SU-DHL-6 (cell line): ENCODE measurements at regions not wholly inside any gene's neighbourhood (a gene's known extent, or its start where the extent isn't known, plus 50 kb on each side); places are given as distances from the start of the nearest gene placed in this dataset.

Experiments used
- H2AFZ ChIP-seq: fragments of 200-600 bp; sonication (generic); 2 replicates; pipeline ENCODE4 v1.6.1; 2014; ENCODE audit warnings: low read depth, mild to moderate bottlenecking, moderate library complexity, mixed read lengths, antibody characterized with exemption, low read length; ENCODE audit not compliant: severe bottlenecking
- H3F3A ChIP-seq: fragments of 200-600 bp; shearing (Covaris generic); 2 replicates; pipeline ENCODE4 v1.6.0; 2016; ENCODE audit warnings: antibody characterized with exemption, mild to moderate bottlenecking; ENCODE audit not compliant: insufficient read depth
- H3K27ac ChIP-seq: fragments of 200-600 bp; sonication (generic); 2 replicates; pipeline ENCODE4 v1.5.1; 2016; ENCODE audit warnings: low read depth, mild to moderate bottlenecking, low read length, moderate library complexity, mixed read lengths
- H3K27me3 ChIP-seq: fragments of 200-600 bp; sonication (generic), shearing (Covaris generic); 2 replicates; pipeline ENCODE4 v1.6.0; 2014; ENCODE audit warnings: mild to moderate bottlenecking, low read length
- H3K36me3 ChIP-seq: fragments of 200-600 bp; sonication (generic); 2 replicates; pipeline ENCODE4 v1.6.1; 2014; ENCODE audit warnings: mild to moderate bottlenecking, low read length, mixed read lengths
- H3K4me2 ChIP-seq: fragments of 300-600, 200-600 bp; shearing (Covaris generic), sonication (generic); 2 replicates; pipeline ENCODE4 v1.6.0; 2014; ENCODE audit warnings: low read length, low read depth, mild to moderate bottlenecking; ENCODE audit not compliant: poor library complexity, severe bottlenecking
- H3K4me3 ChIP-seq: fragments of 200-600 bp; sonication (generic); 2 replicates; pipeline ENCODE4 v1.5.1; 2014; ENCODE audit warnings: antibody characterized with exemption, low read length, mild to moderate bottlenecking, mixed read lengths; ENCODE audit not compliant: insufficient read depth, poor library complexity, severe bottlenecking
- H3K79me2 ChIP-seq: fragments of 200-600 bp; sonication (generic); 2 replicates; pipeline ENCODE4 v1.6.1; 2014; ENCODE audit warnings: mild to moderate bottlenecking, low read length, moderate library complexity; ENCODE audit not compliant: insufficient read depth
- H3K9ac ChIP-seq: fragments of 200-600 bp; sonication (generic); 2 replicates; pipeline ENCODE4 v1.7.0; 2014; ENCODE audit warnings: mild to moderate bottlenecking, low read length
- H3K9me2 ChIP-seq: fragments of 200-600 bp; sonication (generic); replicated peaks from 2 replicates; pipeline ENCODE4 v1.6.1; 2014; ENCODE audit warnings: low read length; ENCODE audit not compliant: insufficient read depth
- H3K9me3 ChIP-seq: fragments of 200-600 bp; sonication (generic); 2 replicates; pipeline ENCODE4 v1.6.1; 2014; ENCODE audit warnings: low read length, mixed read lengths; ENCODE audit not compliant: insufficient read depth
- H4K20me1 ChIP-seq: fragments of 200-600 bp; sonication (generic); 2 replicates; pipeline ENCODE4 v1.6.1; 2014; ENCODE audit warnings: low read depth, mild to moderate bottlenecking, antibody characterized with exemption, low read length, moderate library complexity, mixed read lengths
- CTCF ChIP-seq: fragments of 200-600 bp; sonication (generic); IDR thresholded peaks from one replicate; pipeline ENCODE4 v1.5.1; 2017; ENCODE audit warnings: antibody characterized with exemption, mild to moderate bottlenecking, low read length, moderate library complexity; ENCODE audit not compliant: insufficient read depth, poor library complexity, severe bottlenecking
- EZH2phosphoT487 ChIP-seq: fragments of 200-600 bp; sonication (generic), shearing (Covaris generic); conservative IDR thresholded peaks from 2 replicates; pipeline ENCODE4 v1.6.1; 2018; ENCODE audit warnings: mild to moderate bottlenecking, antibody characterized with exemption, low read length, moderate library complexity, mixed read lengths

DNA sequence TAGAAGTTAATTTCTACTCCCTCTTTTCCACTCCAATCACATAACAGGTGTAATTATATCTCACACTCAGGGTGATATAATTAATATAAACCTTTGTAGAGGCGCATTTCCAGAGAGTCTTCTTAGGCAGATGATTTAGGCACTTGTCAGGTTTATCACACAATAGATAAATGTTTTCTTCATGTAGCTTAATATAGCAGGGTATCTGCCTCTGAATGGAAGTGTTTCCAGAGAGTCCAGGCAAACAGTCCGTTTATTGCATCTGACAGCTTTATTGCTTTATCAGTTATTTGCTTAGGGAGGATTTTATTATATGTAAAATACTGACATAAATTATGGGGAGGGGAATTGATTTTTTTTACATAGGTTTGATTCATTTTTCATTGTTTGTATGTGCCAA, 766.3 kb downstream of the SLC4A3 start:
- Histone ChIP-seq H4K20me1 (no peaks in the 10 kb centered on the region), H3K4me3 (no peak overlapping the region), H3K9me3 (no peaks in the 10 kb centered on the region), H3K9ac (no peak overlapping the region), H3K4me2 (no peak overlapping the region), H3K27ac (no peak overlapping the region), H3K79me2 (no peaks in the 10 kb centered on the region), H2AFZ (no peak overlapping the region), H3K27me3 (no peaks in the 10 kb centered on the region), H3K9me2 (no peaks in the 10 kb centered on the region), H3F3A (no peaks in the 10 kb centered on the region), H3K36me3 (no peaks in the 10 kb centered on the region)
- TF ChIP-seq EZH2phosphoT487 (no peak), CTCF (no peak)

- Histone ChIP-seq H4K20me1 (no peaks in the 10 kb centered on the region), H3K27me3 (no peaks in the 10 kb centered on the region), H3K9ac (no peak overlapping the region), H3K36me3 (no peaks in the 10 kb centered on the region), H3K9me3 (no peaks in the 10 kb centered on the region), H2AFZ (no peak overlapping the region), H3K27ac (no peak overlapping the region), H3K4me3 (no peak overlapping the region), H3K79me2 (no peaks in the 10 kb centered on the region), H3K4me2 (no peak overlapping the region), H3F3A (no peaks in the 10 kb centered on the region), H3K9me2 (no peaks in the 10 kb centered on the region)
- TF ChIP-seq EZH2phosphoT487 (no peak), CTCF (no peak)
These were observed 767.0 kb downstream of the SLC4A3 start for GRCh38 chr2:220394433-220394832.

DNA sequence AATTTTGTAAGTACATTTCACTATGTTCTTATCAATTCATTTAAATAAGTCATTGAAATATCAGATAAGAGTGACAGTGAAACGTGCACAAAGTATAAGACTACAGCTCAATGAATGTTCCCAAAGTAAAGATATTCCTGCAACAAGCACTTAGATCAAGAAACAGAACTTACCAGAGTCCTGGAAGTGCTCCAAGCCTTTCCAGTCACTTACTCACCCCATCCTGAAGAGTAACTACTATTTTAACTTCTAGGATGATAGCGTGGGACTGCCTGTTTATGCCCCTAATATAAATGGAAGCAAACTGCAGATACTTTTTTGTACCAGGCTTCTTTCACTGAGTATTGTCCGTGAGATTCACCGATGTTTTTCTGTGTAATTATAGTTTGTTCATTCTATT, 768.9 kb downstream of the SLC4A3 start:
- H3K9me3 ChIP-seq: no peaks in the 10 kb centered on the region
- no peaks in the 10 kb centered on the region for H3K36me3 ChIP-seq
- no peak overlapping the region for H3K4me2 ChIP-seq
- H4K20me1 ChIP-seq: no peaks in the 10 kb centered on the region
- H3F3A ChIP-seq: no peaks in the 10 kb centered on the region
- H2AFZ ChIP-seq: no peak overlapping the region
- H3K27ac ChIP-seq: no peak overlapping the region
- no peak overlapping the region for H3K9ac ChIP-seq
- H3K9me2 ChIP-seq: no peaks in the 10 kb centered on the region
- TF ChIP-seq CTCF: no peak
- TF ChIP-seq EZH2phosphoT487: no peak
- no peak overlapping the region for H3K4me3 ChIP-seq
- no peaks in the 10 kb centered on the region for H3K79me2 ChIP-seq
- no peaks in the 10 kb centered on the region for H3K27me3 ChIP-seq

DNA sequence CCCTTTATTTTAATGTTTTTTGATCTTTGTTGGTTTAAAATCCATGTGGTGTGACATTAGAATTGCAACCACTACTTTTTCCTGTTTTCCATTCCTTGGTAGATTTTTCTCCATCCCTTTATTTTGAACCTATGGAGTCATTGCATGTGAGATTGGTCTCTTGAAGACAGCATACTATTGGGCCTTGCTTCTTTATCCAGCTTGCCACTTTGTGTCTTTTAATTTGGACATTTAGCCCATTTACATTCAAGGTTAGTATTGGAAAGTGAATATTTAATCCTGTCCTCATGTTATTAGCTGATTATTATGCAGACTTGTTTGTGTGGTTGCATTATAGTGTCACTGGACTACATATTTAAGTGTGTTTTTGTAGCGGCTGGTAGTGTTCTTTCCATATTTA, 782.9 kb downstream of the SLC4A3 start:
- no peak overlapping the region for H3K4me2 ChIP-seq
- no peaks in the 10 kb centered on the region for H4K20me1 ChIP-seq
- H3K79me2 ChIP-seq: no peaks in the 10 kb centered on the region
- TF ChIP-seq EZH2phosphoT487 (no peak), CTCF (no peak)
- H3K9me3 ChIP-seq: no peaks in the 10 kb centered on the region
- no peak overlapping the region for H3K27ac ChIP-seq
- no peaks in the 10 kb centered on the region for H3K9me2 ChIP-seq
- H3K9ac ChIP-seq: no peak overlapping the region
- no peak overlapping the region for H3K4me3 ChIP-seq
- H3K36me3 ChIP-seq: no peaks in the 10 kb centered on the region
- no peaks in the 10 kb centered on the region for H3K27me3 ChIP-seq
- H3F3A ChIP-seq: no peaks in the 10 kb centered on the region
- H2AFZ ChIP-seq: no peak overlapping the region
